Adrenal gland (tissue), 9 donors: ENCODE measurements at regions not wholly inside any gene's neighbourhood (a gene's known extent, or its start where the extent isn't known, plus 50 kb on each side); places are given as distances from the start of the nearest gene placed in this dataset.

Experiments
- DNase-seq, 7 donors: peaks; one replicate each; pipeline ENCODE4 v3.0.0-alpha.2; 2019 to 2020
- H3K27ac ChIP-seq, 5 donors: fragments of 200-600 bp; sonication (generic) in 4 of 5; 1 replicate in 3 of 5; 2 replicates in 2 of 5; pipeline versions ENCODE4 v1.5.1 to v1.8.0; 2016 to 2020; ENCODE audit warnings: mild to moderate bottlenecking in 1 of 5
- H3K27me3 ChIP-seq: fragments of 200-600 bp; 2 replicates; pipeline ENCODE4 v1.8.0; 2021
- H3K36me3 ChIP-seq, 2 donors: fragments of 200-600 bp; replicated peaks in 1 of 2; 1 replicate in 1 of 2; 2 replicates in 1 of 2; pipeline versions ENCODE4 v1.5.1 to v1.8.0; 2018 to 2022
- H3K4me1 ChIP-seq, 2 donors: fragments of 200-600 bp; replicated peaks in 1 of 2; 1 replicate in 1 of 2; 2 replicates in 1 of 2; pipeline versions ENCODE4 v1.5.1 to v1.8.0; 2018 to 2021
- H3K4me3 ChIP-seq, 4 donors: fragments of 200-600 bp; sonication (generic) in 3 of 4; one replicate each; pipeline ENCODE4 v1.5.1; 2016 to 2018
- H3K9me3 ChIP-seq, 3 donors: fragments of 200-600 bp; sonication (generic) in 1 of 3; replicated peaks in 1 of 3; 1 replicate in 2 of 3; 2 replicates in 1 of 3; pipeline versions ENCODE4 v1.5.1 to v1.8.0; 2016 to 2021
- CTCF ChIP-seq, 6 experiments: fragments of 450-650 bp in 4 of 6; fragments of 200-600 bp in 2 of 6; sonication (generic) in 1 of 6; IDR thresholded peaks; 1 replicate in 5 of 6; 2 replicates in 1 of 6; pipeline versions ENCODE4 v1.5.1 to v1.8.0; 2016 to 2021; ENCODE audit warnings: antibody characterized with exemption in 6 of 6, mild to moderate bottlenecking in 2 of 6, moderate library complexity in 1 of 6
- POLR2A ChIP-seq, 2 donors: fragments of 450-650 bp; IDR thresholded peaks; one replicate each; pipeline ENCODE4 v1.6.1; 2017; ENCODE audit warnings: antibody characterized with exemption in 2 of 2, mild to moderate bottlenecking in 2 of 2, moderate library complexity in 1 of 2
- WGBS, 4 donors: extraction: QIAGEN DNeasy Blood & Tissue Kit in 2 of 4; methylation state at CpG; one replicate each; pipeline versions ENCODE4 v1.1.5 to v1.1.7; 2013 to 2017; 5-methylcytosine and 5-hydroxymethylcytosine counted together
- intact Hi-C, 2 donors: fragments of 100-400 bp; cut with DNase I; formaldehyde crosslinking; loops; one replicate each; pipeline versions ENCODE4 v1.14.1 to v1.15.0; 2022 to 2023
- donor health status: healthy with polysubstance abuse.
- donor health status: Bipolar disorder and iron deficiency.
- donor health status: DM: yes; HTN: yes; CAD: no.
- donor health status: DM: no; HTN: no; CAD: no.
- donor health status: DM: no; HTN: no; CAD: no.

GRCh38 chr9:106577121-106577520, 285.8 kb upstream of the ZNF462 start:
- TF ChIP-seq CTCF (IDR thresholded peaks at IDR 0.05) (no peak), POLR2A (IDR thresholded peaks at IDR 0.05) (no peak)

GRCh38 chr9:106580546-106580945, 282.4 kb upstream of the ZNF462 start:
- no peaks in the 10 kb centered on the region for H3K9me3 ChIP-seq
- no peak for TF ChIP-seq POLR2A (IDR thresholded peaks at IDR 0.05)
- intact Hi-C loops, result no loop called here
- no peaks in the 10 kb centered on the region for H3K36me3 ChIP-seq
- no peak overlapping the region for H3K27ac ChIP-seq
- WGBS, 4 donors, result 53 to 85% (median 66%) methylated on average over 1 of the region's 1 CpG
- no peaks in the 10 kb centered on the region for H3K27me3 ChIP-seq
- no peak for DNase-seq
- H3K4me1 ChIP-seq, result no peaks in the 10 kb centered on the region
- H3K4me3 ChIP-seq, result no peak overlapping the region

More at GRCh38 chr9:106577121-106577520, 285.8 kb upstream of the ZNF462 start:
- no peak for DNase-seq
- H3K9me3 ChIP-seq, result no peaks in the 10 kb centered on the region
- H3K27me3 ChIP-seq, result no peaks in the 10 kb centered on the region
- H3K4me3 ChIP-seq, result no peak overlapping the region
- no peaks in the 10 kb centered on the region for H3K36me3 ChIP-seq
- intact Hi-C loops, result no loop called here
- no peak overlapping the region for H3K27ac ChIP-seq
- no peaks in the 10 kb centered on the region for H3K4me1 ChIP-seq

- WGBS, 4 donors, result 88 to 93% (median 92%) methylated on average over 6 of the region's 6 CpGs
- no peak overlapping the region for H3K4me3 ChIP-seq
- H3K4me1 ChIP-seq, result no peaks in the 10 kb centered on the region
- no peaks in the 10 kb centered on the region for H3K36me3 ChIP-seq
- intact Hi-C loops, result no loop called here
- H3K27me3 ChIP-seq, result no peaks in the 10 kb centered on the region
- H3K9me3 ChIP-seq, result no peaks in the 10 kb centered on the region
- DNase-seq, result no peak
- TF ChIP-seq POLR2A (IDR thresholded peaks at IDR 0.05), result no peak
- no peak for TF ChIP-seq CTCF (IDR thresholded peaks at IDR 0.05)
- no peak overlapping the region for H3K27ac ChIP-seq
Observed at GRCh38 chr9:106581973-106582372, 281.0 kb upstream of the ZNF462 start.

DNA sequence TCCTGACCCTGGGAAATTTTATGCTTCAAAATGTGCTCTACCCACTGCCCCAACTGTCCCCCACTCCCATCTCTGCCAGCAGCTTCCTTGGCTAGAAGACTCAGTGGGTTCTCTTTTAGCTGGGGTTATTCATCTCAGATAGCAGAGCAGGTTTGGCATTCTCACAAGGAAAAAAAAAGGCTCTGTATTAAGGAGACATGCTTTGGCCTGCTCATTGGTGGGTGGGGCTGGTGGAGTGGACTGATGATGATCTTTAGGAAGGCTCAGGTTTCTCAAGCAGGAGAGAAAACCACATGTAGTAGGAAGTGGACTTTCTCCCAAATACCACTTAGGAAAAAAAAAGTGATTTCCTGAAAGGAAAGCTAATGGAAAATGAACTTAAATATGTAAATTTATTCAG, 279.2 kb upstream of the ZNF462 start:
- TF ChIP-seq CTCF (IDR thresholded peaks at IDR 0.05) (no peak), POLR2A (IDR thresholded peaks at IDR 0.05) (no peak)
- Histone ChIP-seq H3K27ac (no peak overlapping the region), H3K4me3 (no peak overlapping the region), H3K36me3 (no peaks in the 10 kb centered on the region), H3K9me3 (no peaks in the 10 kb centered on the region), H3K27me3 (no peaks in the 10 kb centered on the region), H3K4me1 (no peaks in the 10 kb centered on the region)
- no peak for DNase-seq
- intact Hi-C loops, result no loop called here

DNA sequence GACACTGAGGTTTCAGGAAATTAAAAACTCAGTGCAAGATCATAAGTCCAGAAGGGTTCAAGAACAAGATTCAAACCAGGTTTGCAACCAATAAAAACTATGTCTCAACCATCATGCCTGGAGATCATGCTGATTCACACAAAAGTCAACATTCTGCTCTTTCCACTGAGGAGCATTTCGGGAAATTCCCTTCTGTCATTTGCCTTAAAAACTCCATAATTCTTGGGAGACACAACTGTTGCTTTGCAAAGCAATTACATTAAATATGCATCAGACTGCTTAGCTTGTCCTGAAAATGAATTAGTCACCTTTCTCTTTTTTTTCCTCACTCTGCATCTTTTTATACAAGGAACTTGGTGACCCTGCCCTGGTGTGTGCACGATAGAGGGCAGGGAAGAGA, 275.9 kb upstream of the ZNF462 start:
- Histone ChIP-seq H3K4me1 (no peaks in the 10 kb centered on the region), H3K36me3 (no peaks in the 10 kb centered on the region), H3K27me3 (no peaks in the 10 kb centered on the region), H3K9me3 (no peaks in the 10 kb centered on the region), H3K27ac (no peak overlapping the region), H3K4me3 (no peak overlapping the region)
- no peak for TF ChIP-seq CTCF (IDR thresholded peaks at IDR 0.05)
- no peak for TF ChIP-seq POLR2A (IDR thresholded peaks at IDR 0.05)
- intact Hi-C loops, result no loop called here
- no peak for DNase-seq
- WGBS, 4 donors, result 78 to 95% (median 87%) methylated on average over 2 of the region's 2 CpGs
